ENCODE measurements at regions not wholly inside any gene's neighbourhood (a gene's known extent, or its start where the extent isn't known, plus 50 kb on each side); places are given as distances from the start of the nearest gene placed in this dataset.
"Not testable (repeated sequence)": the region's sequence is repeated elsewhere in the genome, so short reads cannot be mapped to it uniquely, and the experiment has no call there.

DNA sequence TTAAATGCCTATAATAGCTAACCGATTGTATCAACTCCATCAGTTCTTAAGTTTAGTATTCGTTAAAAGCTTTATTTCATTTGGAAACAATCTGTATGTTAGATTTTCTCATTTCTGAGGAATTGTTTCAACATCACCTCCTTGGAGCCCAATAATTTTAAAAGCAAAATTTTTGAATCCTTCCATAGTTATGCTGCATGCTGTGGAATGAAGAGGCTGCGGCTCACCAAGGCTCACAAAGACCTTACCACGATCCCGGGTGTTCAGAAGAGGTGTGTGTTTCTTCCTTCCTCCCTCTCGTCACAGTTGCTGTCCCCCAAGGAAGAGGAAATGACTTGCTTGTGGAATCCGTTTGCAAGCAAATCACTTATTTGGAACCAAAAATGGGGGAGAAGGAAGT is 143.8 kb downstream of the FGF1 start:
- DNase-seq (ENCODE audit: low read depth in 2 of 2): no peak

DNA sequence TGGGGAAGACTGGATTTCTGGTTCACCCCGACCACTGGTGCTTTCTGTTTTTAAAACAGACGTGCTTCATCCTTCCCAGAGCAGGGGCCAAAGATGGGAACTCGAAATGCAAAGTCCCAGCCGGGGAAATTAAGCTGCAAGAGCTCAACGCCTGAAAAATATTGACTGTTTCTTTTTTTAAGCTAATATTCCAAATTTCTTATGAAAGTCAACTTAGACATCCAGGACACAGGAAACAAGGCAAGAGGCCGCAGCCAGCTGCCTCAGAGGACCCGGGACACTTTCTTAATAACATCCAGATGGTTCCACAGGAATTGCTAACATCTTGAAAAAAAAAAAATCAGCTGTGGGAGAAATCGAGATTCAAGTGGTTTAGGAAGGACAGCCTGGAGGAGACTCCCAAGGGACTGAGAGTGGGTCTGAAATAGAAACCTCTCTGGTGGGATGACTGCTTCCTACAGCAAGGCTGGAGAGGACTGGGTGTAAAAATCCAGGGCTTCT is 144.9 kb downstream of the FGF1 start:
- no peak for DNase-seq (ENCODE audit: low read depth in 2 of 2)

DNA sequence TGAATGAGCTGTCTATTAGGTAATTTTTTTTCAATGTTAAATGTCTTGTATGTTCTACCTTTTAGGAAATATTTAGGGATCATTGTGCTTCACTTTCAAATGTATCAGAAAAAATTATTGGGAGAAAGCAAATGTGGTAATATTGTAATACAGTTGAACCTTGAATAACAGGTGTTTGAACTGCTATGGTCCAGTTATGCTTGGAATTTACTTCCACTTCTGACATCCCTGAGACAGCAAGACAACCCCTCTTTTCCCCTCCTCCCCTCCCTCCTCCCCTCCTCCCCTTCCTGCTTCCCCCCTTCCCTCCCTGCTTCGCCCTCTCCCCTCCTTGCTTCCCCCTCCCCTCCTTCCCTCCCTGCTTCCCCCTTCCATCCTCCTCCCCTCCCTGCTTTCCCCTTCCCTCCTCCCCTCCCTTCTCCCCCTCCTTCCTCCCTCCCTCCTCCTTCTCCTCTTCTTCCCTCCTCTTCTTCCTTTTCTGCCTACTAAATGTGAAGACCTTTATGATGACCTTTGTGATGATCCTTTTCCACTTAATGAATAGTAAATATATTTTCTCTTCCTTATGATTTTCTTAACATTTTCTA is 146.6 kb downstream of the FGF1 start:
- no peak for DNase-seq (ENCODE audit: low read depth in 2 of 2)

DNA sequence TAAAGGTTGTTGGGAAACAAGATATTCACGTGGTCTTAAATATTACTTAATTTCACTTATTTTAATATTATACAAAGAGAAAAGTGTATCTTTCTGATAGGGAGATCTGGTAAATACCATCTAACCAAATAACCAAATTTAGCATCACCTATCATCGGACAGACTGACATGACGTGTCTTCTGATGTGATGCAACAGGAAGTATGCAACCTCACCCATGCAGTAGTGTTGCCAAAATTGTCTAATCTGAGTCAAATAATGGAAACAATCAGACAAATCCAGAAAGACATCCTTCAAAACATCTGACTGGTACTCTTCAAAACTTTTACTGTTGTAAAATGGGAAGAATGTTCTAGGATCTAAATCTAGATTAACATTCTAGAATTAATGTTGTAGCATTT is 148.0 kb downstream of the FGF1 start:
- no peak for DNase-seq (ENCODE audit: low read depth in 2 of 2)

DNA sequence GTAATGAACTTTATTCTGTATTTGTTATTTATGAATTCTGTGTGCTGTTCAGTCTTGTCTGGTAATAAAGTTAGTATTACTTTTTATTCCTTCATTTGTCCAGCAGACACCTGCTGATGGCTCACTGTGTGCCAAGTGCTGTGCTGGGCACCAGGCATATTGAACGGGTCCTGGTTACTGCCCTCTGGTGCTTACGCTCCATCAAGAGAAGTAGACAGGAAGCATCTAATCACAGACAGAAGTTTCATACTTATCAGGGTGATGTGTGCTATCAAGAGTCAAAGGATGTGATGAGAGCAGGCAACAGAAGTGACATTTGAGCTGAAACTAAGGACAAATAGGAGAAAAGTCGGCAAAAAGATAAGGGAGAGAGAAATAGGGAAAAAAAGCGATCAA is 153.1 kb downstream of the FGF1 start:
- no peak for DNase-seq (ENCODE audit: low read depth in 2 of 2)

DNA sequence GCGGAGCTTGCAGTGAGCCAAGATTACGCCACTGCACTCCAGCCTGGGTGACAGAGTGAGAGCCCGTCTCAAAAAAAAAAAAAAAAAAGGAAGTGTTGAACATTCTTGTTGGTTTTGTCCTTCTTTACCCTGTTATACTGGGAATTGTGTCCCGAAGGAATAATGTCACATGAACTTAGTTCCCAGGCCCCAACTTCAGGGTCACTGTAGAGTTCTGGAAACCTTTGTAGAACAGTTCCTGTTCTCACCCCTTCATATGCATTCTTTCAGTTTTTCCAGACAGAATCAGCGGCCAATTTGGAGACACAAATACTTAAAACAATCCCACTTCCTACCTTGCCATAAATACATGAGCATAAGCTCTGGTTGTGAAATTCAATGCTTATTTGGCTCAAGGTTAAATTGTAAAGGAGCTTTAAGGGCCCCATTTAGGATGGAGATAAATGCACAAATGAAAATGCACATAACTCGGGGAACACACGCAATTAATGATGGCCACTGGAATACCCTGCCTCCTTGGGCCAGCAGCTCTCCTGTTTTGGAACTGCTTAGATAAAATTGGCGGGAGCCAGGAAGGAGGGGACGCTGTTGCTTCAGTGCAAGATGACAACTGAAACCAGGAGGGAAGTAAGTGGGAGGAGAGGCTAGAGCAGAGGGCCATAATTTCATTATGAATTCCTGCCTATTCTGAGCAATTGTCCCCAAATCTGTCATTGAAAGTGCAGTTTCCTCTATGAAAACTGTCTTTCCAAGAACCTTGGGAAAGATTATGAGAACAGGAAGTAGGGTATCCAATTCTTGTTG is 153.7 kb downstream of the FGF1 start:
- DNase-seq (ENCODE audit: low read depth in 2 of 2): no peak

DNA sequence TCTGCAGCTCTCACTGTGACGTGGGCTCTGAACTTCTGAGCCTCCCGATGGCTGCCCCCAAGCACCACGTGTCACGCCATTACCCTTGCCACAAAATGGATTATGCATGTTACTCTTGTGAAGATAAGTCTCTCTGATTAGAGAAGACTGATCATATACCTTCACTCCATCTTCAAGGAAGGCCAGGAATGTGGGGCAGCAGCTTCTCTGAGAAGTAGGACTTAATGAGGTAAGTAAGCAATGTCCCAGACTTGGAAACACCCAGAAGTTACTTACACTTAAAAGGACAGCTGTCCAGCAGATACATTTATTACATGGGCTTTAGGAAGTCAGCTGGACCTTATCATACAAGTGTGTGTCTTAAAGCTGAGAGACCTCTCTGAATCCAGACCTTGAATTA is 155.0 kb downstream of the FGF1 start:
- no peak for DNase-seq (ENCODE audit: low read depth in 2 of 2)

DNA sequence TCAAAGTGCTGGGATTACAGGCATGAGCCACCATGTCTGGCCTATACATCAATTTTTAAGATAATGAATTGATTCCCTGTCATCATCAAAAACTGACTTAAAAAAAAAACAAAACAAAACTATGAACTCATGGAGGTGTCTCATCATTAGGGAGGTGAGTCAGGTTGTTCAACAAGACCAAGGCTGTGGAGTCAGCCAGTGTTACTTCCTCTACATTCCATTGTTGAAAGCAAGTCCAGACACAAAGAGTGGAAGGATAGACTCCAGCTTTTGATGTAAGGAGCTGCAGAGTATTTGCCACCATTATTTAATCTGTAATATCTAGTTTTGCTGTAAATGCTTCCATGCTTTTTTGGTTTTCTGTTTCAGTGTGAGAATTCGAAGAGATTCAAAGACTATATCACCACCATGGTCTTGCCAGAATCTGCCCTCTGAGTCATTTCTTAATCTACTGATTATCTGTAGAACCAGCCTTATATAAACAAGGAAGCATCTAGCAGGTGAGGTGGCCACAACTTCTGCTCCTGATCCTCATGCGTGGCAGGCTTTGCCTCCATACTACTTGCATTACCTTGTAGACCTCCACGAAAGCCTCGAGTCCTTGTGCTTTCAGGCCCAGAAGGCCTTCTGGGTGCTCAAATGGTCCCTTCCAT is 156.1 kb downstream of the FGF1 start:
- no peak for DNase-seq (ENCODE audit: low read depth in 2 of 2)

DNA sequence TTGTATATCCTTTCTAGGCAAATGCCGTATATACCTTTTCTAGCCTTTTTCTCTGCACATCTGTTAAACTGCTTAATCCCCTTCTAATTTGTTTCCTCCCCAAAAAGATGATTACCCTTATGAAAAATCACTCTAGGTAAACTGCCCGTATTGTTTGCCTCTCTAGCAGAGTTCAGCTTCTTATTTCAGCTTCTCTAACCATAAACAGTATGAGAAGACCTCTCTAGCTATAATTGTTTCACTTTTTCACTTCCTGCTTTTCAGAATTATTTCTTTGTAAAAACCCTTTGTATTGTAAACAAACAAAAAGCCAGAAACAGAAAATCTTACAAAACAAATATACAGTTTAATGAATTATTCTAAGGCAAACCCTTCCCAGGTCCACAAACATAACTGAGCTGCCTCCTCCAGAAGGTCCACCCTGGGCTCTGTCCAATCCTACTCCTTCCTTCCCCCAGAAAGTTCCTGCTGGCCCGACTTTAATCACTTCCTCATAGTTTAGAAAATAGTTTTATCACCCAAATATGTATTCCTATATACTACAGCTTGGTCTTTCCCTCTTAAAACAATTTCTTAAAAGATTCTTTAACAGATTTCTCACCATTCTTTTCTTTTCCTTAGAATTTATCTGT is 158.1 kb downstream of the FGF1 start:
- no peak for DNase-seq (ENCODE audit: low read depth in 2 of 2)

DNA sequence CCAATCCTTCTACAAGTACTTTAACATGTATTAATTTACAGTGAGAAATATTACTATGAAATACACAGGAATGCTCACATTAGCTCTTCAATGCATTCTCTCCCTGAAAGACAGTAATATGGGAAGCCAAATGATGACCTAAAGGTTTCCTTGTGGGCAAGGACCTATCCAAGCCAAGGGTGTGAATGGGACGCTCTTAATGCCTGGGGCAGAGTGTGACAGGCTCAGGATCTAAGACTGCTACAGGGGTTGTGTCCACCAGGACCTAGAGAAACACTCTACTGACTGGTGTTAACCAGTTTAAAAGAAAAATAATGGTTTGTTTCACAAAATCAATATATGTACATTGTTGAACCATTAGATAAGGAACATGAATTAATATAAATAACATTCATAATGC is 158.7 kb downstream of the FGF1 start:
- DNase-seq (ENCODE audit: low read depth in 2 of 2): no peak

DNA sequence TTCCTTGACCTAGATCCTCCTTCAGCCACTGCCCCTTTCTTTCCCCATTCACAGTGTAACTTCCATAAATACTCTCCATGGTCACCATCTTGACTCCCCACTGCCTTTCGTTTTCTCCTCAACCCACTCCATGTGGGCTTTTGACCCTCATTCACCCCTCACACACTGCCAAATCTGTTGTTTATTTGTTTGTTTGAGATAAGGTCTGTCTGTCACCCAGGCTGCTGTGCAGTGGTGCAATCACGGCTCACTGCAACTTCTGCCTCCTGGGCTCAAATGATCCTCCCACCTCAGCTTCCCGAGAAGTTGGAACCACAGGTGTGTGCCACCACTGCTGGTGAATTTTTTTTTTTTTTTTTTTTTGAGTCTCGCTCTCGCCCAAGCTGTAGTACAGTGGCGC is 162.9 kb downstream of the FGF1 start:
- no peak for DNase-seq (ENCODE audit: low read depth in 2 of 2)

DNA sequence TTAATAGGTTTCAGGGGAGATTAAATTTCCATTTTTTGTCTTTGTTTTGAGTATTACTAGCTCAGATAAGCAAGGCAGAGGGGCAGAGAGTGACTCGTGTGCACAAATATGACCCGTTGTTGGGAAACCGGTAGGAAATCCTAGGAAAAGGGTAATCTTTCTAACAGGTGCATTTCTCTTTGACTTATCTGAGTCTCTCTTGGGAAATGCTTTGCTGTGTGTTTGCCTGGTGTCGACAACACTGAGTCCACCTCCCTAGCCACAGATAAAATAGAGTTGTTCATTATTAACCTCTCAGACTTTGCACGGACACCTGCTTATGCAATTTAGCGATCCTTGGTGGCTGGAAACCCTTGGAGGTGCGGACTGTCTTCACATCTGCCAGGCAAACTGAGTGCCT is 164.2 kb downstream of the FGF1 start:
- no peak for DNase-seq (ENCODE audit: low read depth in 2 of 2)

DNA sequence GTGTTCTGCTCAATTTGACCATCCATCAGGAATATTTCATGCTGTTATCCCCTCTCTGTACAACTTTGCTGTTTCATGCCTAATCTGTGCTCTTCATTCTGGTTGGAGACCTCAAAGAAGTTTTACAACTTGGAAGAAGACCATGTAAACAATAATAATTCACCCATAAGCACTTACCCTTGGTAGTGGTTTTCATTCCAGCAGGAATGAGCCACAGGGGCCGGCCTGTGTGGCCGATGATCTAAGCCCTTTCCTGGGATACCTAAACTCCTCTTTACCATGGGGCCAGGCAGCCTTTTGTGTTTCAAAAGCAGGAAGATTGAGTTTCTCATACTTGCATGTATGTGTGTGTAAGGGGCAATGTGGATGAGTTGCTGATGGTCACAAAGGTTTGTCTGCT is 165.0 kb downstream of the FGF1 start:
- DNase-seq (ENCODE audit: low read depth in 2 of 2): no peak

DNA sequence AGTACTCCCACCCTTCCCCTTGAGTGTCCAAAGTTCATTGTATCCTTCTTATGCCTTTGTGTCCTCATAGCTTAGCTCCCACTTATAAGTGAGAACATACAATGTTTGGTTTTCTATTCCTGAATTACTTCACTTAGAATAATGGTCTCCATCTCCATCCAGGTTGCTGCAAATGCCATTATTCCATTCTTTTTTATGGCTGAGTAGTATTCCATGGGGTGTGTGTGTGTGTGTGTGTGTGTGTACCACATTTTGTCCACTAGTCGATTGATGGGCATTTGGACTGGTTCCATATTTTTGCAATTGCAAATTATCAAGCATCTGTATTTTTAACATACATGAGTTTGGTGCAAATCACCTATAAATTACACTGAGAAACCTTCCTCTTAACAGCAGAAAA is 166.0 kb downstream of the FGF1 start:
- not testable (repeated sequence) for DNase-seq (ENCODE audit: low read depth in 2 of 2)

DNA sequence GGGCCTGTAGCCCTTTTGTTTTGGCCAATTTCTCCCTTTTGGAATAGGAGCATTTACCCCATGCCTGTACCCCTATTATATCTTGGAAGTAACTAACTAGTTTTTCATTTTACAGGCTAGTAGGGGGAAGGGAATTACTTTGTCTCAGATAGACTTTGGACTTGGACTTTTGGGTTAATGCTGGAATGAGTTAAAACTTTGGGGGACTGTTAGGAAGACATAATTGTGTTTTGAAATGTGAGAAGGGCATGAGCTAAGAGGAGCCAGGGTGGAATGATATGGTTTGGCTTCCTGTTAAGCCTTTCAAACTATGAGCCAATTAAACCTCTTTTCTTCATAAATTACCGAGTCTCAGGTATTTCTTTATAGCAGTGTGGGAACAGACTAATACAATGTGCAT is 168.1 kb downstream of the FGF1 start:
- no peak for DNase-seq (ENCODE audit: low read depth in 2 of 2)

DNA sequence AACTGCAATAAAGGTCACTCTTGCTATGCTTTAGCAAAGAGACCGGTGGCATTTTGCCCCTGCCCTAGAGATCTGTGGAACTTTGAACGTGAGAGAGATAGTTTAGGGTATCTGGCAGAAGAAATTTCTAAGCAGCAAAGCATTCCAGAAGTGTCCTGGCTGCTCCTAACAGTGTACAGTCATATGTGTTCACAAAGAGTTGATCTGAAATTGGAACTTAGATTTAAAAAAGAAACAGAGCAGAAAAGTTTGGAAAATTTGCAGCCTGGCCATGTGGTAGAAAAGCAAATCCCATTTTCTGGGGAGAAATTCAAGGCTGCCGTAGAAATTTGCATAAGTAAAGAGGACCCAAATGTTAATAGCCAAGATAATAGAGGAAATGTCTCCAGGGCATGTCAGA is 169.2 kb downstream of the FGF1 start:
- no peak for DNase-seq (ENCODE audit: low read depth in 2 of 2)

DNA sequence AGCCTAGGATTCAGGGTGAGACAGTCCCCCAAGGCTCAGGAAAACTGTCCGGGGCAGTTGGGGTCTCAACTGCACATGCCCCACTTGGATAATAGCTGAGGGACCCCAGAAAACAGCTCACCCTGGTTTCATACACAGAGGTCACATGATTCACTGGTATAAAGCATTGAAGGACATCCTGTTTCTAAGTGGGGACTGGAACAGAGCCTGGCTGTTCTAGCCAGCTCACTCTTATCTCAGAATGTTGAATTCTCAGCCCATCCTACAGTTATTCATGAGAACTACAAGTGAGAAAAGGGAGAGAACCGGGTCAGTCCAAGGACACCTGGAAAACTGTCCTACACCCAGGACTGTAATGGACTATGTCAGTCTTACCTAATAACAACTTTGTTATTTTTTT is 170.9 kb downstream of the FGF1 start:
- DNase-seq (ENCODE audit: low read depth in 2 of 2): no peak

DNA sequence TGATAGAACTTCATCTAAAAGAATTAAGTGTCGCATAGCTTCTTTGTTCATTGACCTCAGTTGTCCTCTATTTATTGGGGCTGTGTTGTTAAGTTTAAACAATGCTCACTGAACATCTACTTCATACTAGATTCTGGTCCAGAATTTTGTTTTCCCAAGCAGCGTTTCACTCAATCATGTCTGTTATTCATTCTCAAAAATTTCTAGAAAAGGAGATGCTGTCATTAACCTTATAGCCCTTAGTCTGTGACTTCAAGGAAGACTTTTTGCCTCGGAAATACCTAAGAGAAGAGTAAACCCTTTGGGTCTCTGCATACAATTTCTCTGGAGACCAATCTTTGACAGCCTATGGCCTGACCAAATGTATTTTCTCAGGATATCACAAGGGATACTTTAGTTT is 171.7 kb downstream of the FGF1 start:
- DNase-seq (ENCODE audit: low read depth in 2 of 2): no peak

DNA sequence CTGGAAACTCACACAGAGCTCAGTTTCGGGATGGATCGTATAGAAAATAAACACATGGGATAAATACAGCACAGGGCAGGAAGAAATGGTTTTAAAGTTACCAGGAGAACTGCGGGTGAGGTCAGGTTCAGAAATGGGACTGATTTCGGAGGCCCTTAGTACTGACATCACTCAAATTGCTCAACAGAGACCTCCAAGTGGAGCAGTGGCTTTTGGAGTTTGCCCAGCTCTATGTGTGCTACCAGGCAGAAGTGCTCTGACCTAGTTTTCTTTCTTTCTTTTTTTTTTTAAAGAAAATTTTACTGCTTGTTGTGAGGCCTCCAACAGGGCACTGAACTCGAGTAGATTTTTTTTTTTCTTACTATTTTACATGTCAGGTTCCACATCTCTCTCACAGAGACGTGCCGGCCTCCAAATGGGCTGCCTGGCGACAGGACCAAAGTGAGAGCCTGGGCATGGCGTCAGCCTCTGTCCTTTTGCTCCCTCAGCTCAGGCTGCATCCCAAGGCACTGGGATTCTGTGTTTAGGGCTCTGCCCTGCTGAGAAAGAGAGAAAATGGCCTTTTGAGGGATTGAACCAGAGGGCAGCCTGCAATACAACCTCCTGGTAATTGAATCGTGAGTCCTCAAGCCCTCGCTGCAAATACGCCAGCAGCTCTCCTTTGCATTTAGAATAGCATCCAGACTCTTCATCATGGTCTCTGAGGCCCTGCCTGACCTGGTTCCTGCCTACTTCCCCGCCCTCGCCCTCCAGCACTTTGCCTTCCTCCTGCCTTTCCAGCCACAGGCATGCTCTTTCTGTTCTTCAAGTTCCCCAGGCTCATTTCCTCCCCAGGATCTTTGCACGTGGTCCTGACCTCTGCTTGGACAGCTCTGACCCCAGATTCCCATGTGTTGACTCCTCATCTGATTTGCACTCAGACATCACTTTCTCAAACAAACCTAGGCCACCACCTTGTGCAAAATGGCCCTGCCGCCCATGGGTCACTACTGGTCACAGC is 173.5 kb downstream of the FGF1 start:
- DNase-seq (ENCODE audit: low read depth in 2 of 2): no peak

DNA sequence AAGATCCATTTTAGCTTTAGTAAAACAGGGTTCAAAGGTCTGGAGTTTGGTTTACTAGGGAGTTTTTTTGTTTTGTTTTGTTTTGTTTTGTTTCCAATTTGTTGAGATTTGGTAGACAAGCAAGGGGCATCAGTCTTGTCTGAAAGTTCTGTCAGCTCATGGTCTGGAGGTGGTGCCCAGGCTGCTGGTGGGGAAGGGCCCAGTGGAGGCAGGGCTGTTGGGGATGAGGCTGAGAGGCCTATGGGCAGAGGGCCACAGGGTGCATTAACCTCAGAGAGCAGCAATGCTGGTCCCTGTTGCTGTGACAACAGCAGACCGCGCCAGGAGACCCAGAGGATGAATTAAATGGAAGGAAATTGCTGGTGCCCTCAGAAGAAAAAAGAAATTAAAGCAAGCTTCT is 174.5 kb downstream of the FGF1 start:
- no peak for DNase-seq (ENCODE audit: low read depth in 2 of 2)

DNA sequence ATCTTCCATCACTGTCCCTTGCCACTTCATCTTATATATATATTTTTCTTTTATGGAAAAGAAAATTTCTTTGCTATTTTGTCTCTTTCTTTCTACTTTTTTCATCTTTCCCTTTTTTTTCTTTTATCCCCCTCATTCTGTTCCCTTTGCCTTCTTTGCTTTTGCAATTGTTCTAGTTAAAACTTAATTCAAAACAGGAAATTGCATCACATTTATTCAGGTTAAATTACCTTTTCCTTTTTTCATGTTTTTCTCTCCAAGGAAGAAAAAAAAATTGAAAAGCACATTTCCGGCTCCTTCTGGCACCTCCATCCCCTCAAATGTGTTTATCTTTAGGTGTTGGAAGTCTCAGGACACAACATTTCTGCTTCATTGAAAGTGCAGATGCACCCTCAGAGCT is 176.9 kb downstream of the FGF1 start:
- DNase-seq (ENCODE audit: low read depth in 2 of 2): no peak

Data from stimulated activated CD4-positive, alpha-beta T cell treated with anti-CD3 and anti-CD28 coated beads, Interleukin-12 subunit alpha, Interleukin-12 subunit beta, amount 100 ng/mL, for 24 hours (primary cell).